H1 (cell line): ENCODE measurements at regions not wholly inside any gene's neighbourhood (a gene's known extent, or its start where the extent isn't known, plus 50 kb on each side); places are given as distances from the start of the nearest gene placed in this dataset.

ENCODE experiments used
- ATF3 ChIP-seq: IDR thresholded peaks from 2 replicates; pipeline ENCODE4 v1.6.1; 2011; ENCODE audit warnings: low read depth, mild to moderate bottlenecking, low read length; ENCODE audit not compliant: insufficient read depth
- BRCA1 ChIP-seq: IDR thresholded peaks from 2 replicates; pipeline ENCODE4 v1.6.1; 2012; ENCODE audit warnings: low read depth, low read length, improper control_type of control experiment
- CTCF ChIP-seq, 3 experiments: IDR thresholded peaks; 1 replicate in 2 of 3; 2 replicates in 1 of 3; pipeline versions ENCODE4 v1.5.1 to v1.6.1; 2011; ENCODE audit warnings: low read length in 3 of 3, mild to moderate bottlenecking in 3 of 3, inconsistent platforms in 2 of 3, low read depth in 1 of 3, moderate library complexity in 1 of 3; ENCODE audit not compliant: insufficient read depth in 1 of 3; ENCODE audit errors: control extremely low read depth in 1 of 3
- EP300 ChIP-seq, 2 experiments: IDR thresholded peaks; 1 replicate in 1 of 2; 2 replicates in 1 of 2; pipeline ENCODE4 v1.6.1; 2011 to 2012; ENCODE audit warnings: low read depth in 2 of 2, low read length in 2 of 2, mild to moderate bottlenecking in 2 of 2, borderline replicate concordance in 1 of 2, inconsistent platforms in 1 of 2, moderate library complexity in 1 of 2
- MAX ChIP-seq: IDR thresholded peaks from 2 replicates; pipeline ENCODE4 v1.6.1; 2012; ENCODE audit warnings: inconsistent platforms
- NANOG ChIP-seq: IDR thresholded peaks from 2 replicates; pipeline ENCODE4 v1.6.1; 2011; ENCODE audit warnings: low read length, low read depth, mild to moderate bottlenecking, inconsistent platforms; ENCODE audit not compliant: insufficient read depth, poor library complexity, severe bottlenecking
- POLR2A ChIP-seq, 2 experiments: IDR thresholded peaks; 1 replicate in 1 of 2; 2 replicates in 1 of 2; pipeline ENCODE4 v1.6.1; 2011; ENCODE audit warnings: low read depth in 2 of 2, low read length in 2 of 2, mild to moderate bottlenecking in 2 of 2; ENCODE audit errors: control extremely low read depth in 1 of 2
- RFX5 ChIP-seq: IDR thresholded peaks from 2 replicates; pipeline ENCODE4 v1.6.1; 2011; ENCODE audit warnings: low read depth, low read length, improper control_type of control experiment, borderline replicate concordance
- RXRA ChIP-seq: IDR thresholded peaks from 2 replicates; pipeline ENCODE4 v1.6.1; 2011; ENCODE audit warnings: low read depth, mild to moderate bottlenecking, low read length, moderate library complexity; ENCODE audit not compliant: insufficient read depth
- TEAD4 ChIP-seq: IDR thresholded peaks from 2 replicates; pipeline ENCODE4 v1.6.1; 2012; ENCODE audit warnings: low read depth, low read length, inconsistent platforms, mixed read lengths

- TF ChIP-seq POLR2A (IDR thresholded peaks at IDR 0.05; ENCODE audit: control extremely low read depth in 1 of 2, low read depth in 2 of 2, low read length in 2 of 2) = no peak
- no peak for TF ChIP-seq MAX
- no peak for TF ChIP-seq RFX5
- no peak for TF ChIP-seq NANOG
- no peak for TF ChIP-seq ATF3
- TF ChIP-seq CTCF (IDR thresholded peaks at IDR 0.05; ENCODE audit: control extremely low read depth in 1 of 3, insufficient read depth in 1 of 3, low read depth in 1 of 3, low read length in 3 of 3) = no peak
- 0 out of 2 replicates have a peak, but pooled peaks have one; percentile 30 for TF ChIP-seq TEAD4
- TF ChIP-seq BRCA1 = no peak
- no peak for TF ChIP-seq EP300 (IDR thresholded peaks at IDR 0.05; ENCODE audit: borderline replicate concordance in 1 of 2, low read depth in 2 of 2, low read length in 2 of 2)
- no peak for TF ChIP-seq RXRA
Measured at GRCh38 chr9:104258296-104259011, 164.3 kb downstream of the SMC2 start.
